K562 (cell line): ENCODE measurements at regions not wholly inside any gene's neighbourhood (a gene's known extent, or its start where the extent isn't known, plus 50 kb on each side); places are given as distances from the start of the nearest gene placed in this dataset.

Source experiments
- ATAC-seq: fragments of 200-7000 bp; cut with Tn5 transposase; 3 replicates; pipeline ENCODE4 v1.9.1; 2020; ENCODE audit warnings: moderate library complexity
- BruUV-seq: library from RNA; stranded (reverse); fragments of 400-500 nt; replicated peaks from 2 replicates; lab custom pipeline; 2021; lab: Mats Ljungman, UMichigan
- CTCF ChIA-PET: fragments of 300-600 bp; formaldehyde crosslinking; extraction: SDS; loops from one replicate; lab custom pipeline; 2021; ENCODE audit warnings: low intra/inter-chr PET ratio; lab: Yijun Ruan, JAX
- POLR2A ChIA-PET: fragments of 300-600, 350-650 bp; sonication (Branson Sonifier 250); formaldehyde crosslinking; extraction: SDS; loops from one replicate; lab custom pipeline; 2021; ENCODE audit warnings: antibody characterized with exemption, inconsistent platforms; lab: Yijun Ruan, JAX
- DNase-seq, 4 experiments: peaks; one replicate each; pipeline versions ENCODE4 v3.0.0 to v3.0.0-alpha.2; 2011 to 2018; ENCODE audit warnings: low spot score in 3 of 4, mixed read lengths in 3 of 4; ENCODE audit errors: extremely low read depth in 1 of 4
- FAIRE-seq: peaks from 2 replicates; lab custom pipeline; 2011; peaks lifted over from hg19 to GRCh38; lab: Jason Lieb, UNC
- H2AFZ ChIP-seq: 2 replicates; pipeline ENCODE4 v1.6.0; 2011; ENCODE audit warnings: low read depth, low read length, control low read depth, inconsistent platforms
- H3K27ac ChIP-seq: fragments of 200-600 bp; 3 replicates; pipeline ENCODE4 v1.8.0; 2011; ENCODE audit warnings: low read depth, mild to moderate bottlenecking, control low read depth, inconsistent platforms, low read length, moderate library complexity, mixed read lengths; ENCODE audit errors: extremely low read depth
- H3K27me3 ChIP-seq, 2 experiments: fragments of 300-600 bp in 1 of 2; 2 replicates in 1 of 2; 3 replicates in 1 of 2; pipeline versions ENCODE4 v1.6.0 to v1.8.0; 2011; ENCODE audit warnings: inconsistent platforms in 2 of 2, low read length in 2 of 2, mild to moderate bottlenecking in 1 of 2, mixed read lengths in 1 of 2, moderate library complexity in 1 of 2; ENCODE audit not compliant: control insufficient read depth in 2 of 2, insufficient read depth in 2 of 2
- H3K36me3 ChIP-seq: fragments of 300-600 bp; 3 replicates; pipeline ENCODE4 v1.8.0; 2011; ENCODE audit warnings: mild to moderate bottlenecking, low read length, inconsistent platforms; ENCODE audit not compliant: control insufficient read depth, insufficient read depth
- H3K4me1 ChIP-seq, 2 experiments: fragments of 200-600 bp in 1 of 2; replicated peaks in 1 of 2; 2 replicates in 1 of 2; 3 replicates in 1 of 2; pipeline versions ENCODE4 v1.5.1 to v1.8.0; 2011; ENCODE audit warnings: inconsistent platforms in 2 of 2, low read length in 2 of 2, mild to moderate bottlenecking in 1 of 2, mixed read lengths in 1 of 2, moderate library complexity in 1 of 2; ENCODE audit not compliant: control insufficient read depth in 2 of 2, insufficient read depth in 2 of 2
- H3K4me2 ChIP-seq: 2 replicates; pipeline ENCODE4 v1.6.1; 2011; ENCODE audit warnings: low read length, control low read depth, inconsistent platforms, mixed read lengths; ENCODE audit not compliant: insufficient read depth
- H3K4me3 ChIP-seq: fragments of 200-600 bp; sonication (generic), shearing (Covaris generic); 2 replicates; pipeline ENCODE4 v1.5.1; 2016; ENCODE audit warnings: control low read depth, inconsistent platforms
- H3K79me2 ChIP-seq: fragments of 200-600 bp; 3 replicates; pipeline ENCODE4 v1.8.0; 2011; ENCODE audit warnings: low read length, inconsistent platforms; ENCODE audit not compliant: control insufficient read depth, insufficient read depth
- H3K9ac ChIP-seq, 2 experiments: 2 replicates each; pipeline versions ENCODE4 v1.6.0 to v1.6.1; 2011; ENCODE audit warnings: low read depth in 2 of 2, low read length in 2 of 2, control low read depth in 1 of 2, inconsistent platforms in 1 of 2, mild to moderate bottlenecking in 1 of 2, mixed read lengths in 1 of 2; ENCODE audit not compliant: insufficient read depth in 1 of 2
- H3K9me1 ChIP-seq: one replicate; pipeline ENCODE4 v1.6.0; 2011; ENCODE audit warnings: inconsistent platforms, mild to moderate bottlenecking, low read length, moderate library complexity; ENCODE audit not compliant: control insufficient read depth, insufficient read depth
- H3K9me3 ChIP-seq: replicated peaks from 2 replicates; pipeline ENCODE4 v1.5.1; 2011; ENCODE audit warnings: low read depth, low read length, inconsistent platforms; ENCODE audit not compliant: control insufficient read depth, insufficient read depth
- H4K20me1 ChIP-seq: replicated peaks from 2 replicates; pipeline ENCODE4 v1.6.1; 2011; ENCODE audit warnings: low read length, inconsistent platforms, mixed read lengths; ENCODE audit not compliant: control insufficient read depth, insufficient read depth
- CBX2 ChIP-seq: fragments of 200-600 bp; sonication (generic); IDR thresholded peaks from one replicate; pipeline ENCODE4 v1.6.1; 2012; ENCODE audit warnings: mild to moderate bottlenecking, low read length, inconsistent platforms; ENCODE audit not compliant: insufficient read depth, poor library complexity, severe bottlenecking
- DDX20 ChIP-seq: fragments of 450-650 bp; IDR thresholded peaks from 2 replicates; pipeline ENCODE4 v1.6.1; 2016; ENCODE audit warnings: missing genetic modification characterization, low read depth, mild to moderate bottlenecking, missing compliant biosample characterization, moderate library complexity
- DIDO1 ChIP-seq: fragments of 450-650 bp; IDR thresholded peaks from 2 replicates; pipeline ENCODE4 v1.6.1; 2016; ENCODE audit warnings: low read depth, missing biosample characterization, missing genetic modification characterization
- ILF3 ChIP-seq: fragments of 450-650 bp; IDR thresholded peaks from 2 replicates; pipeline ENCODE4 v1.6.1; 2018; ENCODE audit warnings: antibody characterized with exemption, mild to moderate bottlenecking, moderate library complexity, borderline replicate concordance
- MECOM ChIP-seq: fragments of 250-450 bp; sonication (Bioruptor Pico); IDR thresholded peaks from 2 replicates; pipeline ENCODE4 v1.8.0; 2022; ENCODE audit warnings: inconsistent platforms
- SIRT6 ChIP-seq: IDR thresholded peaks from one replicate; pipeline ENCODE4 v1.6.1; 2012; ENCODE audit warnings: low read depth, mild to moderate bottlenecking, control low read depth, inconsistent platforms, low read length, moderate library complexity
- SNRNP70 ChIP-seq: fragments of 200-400 bp; formaldehyde crosslinking; optimal IDR thresholded peaks from 2 replicates; pipeline ENCODE3; 2017; ENCODE audit warnings: low read depth, low read length
- U2AF1 ChIP-seq: fragments of 200-400 bp; formaldehyde crosslinking; optimal IDR thresholded peaks from 2 replicates; pipeline ENCODE3; 2017; ENCODE audit warnings: mild to moderate bottlenecking, low read depth, low read length, moderate library complexity
- ZC3H4 ChIP-seq: sonication (generic); formaldehyde crosslinking; IDR thresholded peaks from 2 replicates; pipeline ENCODE4 v1.9.0; 2021; ENCODE audit warnings: missing genetic modification reagents, borderline replicate concordance
- ZNF408 ChIP-seq: fragments of 250-450 bp; sonication (Bioruptor Pico); IDR thresholded peaks from 2 replicates; pipeline ENCODE4 v1.4.0; 2020; ENCODE audit warnings: low read depth, mild to moderate bottlenecking, moderate library complexity
- WGBS: fragments of 100-300 bp; shearing (Covaris generic); methylation state at CpG from one replicate; pipeline ENCODE4 v1.1.6; 2016; ENCODE audit warnings: low coverage, mixed read lengths; ENCODE audit not compliant: insufficient coverage; ENCODE audit errors: missing lambda C conversion rate; 5-methylcytosine and 5-hydroxymethylcytosine counted together
- in situ Hi-C: fragments of 300-500 bp; cut with MboI; formaldehyde crosslinking; loops from 4 replicates; pipeline ENCODE4 v1.15.0; 2018; ENCODE audit warnings: inconsistent platforms, mixed read lengths
- intact Hi-C: fragments of 100-400 bp; cut with micrococcal nuclease; formaldehyde crosslinking; loops from 2 replicates; pipeline ENCODE4 v1.14.2; 2022
- TF ChIP-seq, protein P1 (sequence below): fragments of 250-450 bp; sonication (Bioruptor Pico); IDR thresholded peaks from 2 replicates; pipeline ENCODE4 v1.5.0; 2020; ENCODE audit warnings: mild to moderate bottlenecking, borderline replicate concordance
- TF ChIP-seq, protein P2 (sequence below): IDR thresholded peaks from 2 replicates; pipeline ENCODE4 v1.6.1; 2012; ENCODE audit warnings: low read depth, low read length, improper control_type of control experiment, borderline replicate concordance
- TF ChIP-seq, protein P3 (sequence below): sonication (generic); formaldehyde crosslinking; IDR thresholded peaks from 2 replicates; pipeline ENCODE4 v1.8.0; 2022; ENCODE audit warnings: missing genetic modification reagents, mild to moderate bottlenecking, moderate library complexity, borderline replicate concordance

DNA sequence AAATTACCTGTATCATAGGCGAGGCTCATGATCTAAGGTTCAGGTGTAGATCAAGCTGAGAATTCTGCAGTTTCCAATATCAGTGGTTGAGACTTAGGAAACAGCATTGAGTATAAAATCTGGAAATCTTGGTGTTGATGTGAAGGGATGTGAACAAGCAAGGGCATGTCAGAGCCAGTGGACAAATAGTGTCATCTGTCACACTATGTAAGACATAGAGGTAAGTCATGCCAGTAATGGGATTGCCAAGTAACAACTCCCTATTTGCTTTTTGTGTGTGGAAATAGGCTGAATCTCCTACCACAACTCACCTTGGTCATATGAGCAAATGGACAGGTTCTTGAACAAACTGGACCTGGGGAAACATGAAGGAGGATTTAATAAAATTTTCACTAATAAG lies 334.5 kb upstream of the EMCN start:
- POLR2A ChIA-PET, result no interaction called here
- intact Hi-C loops (no loop called here), in situ Hi-C loops (no loop called here)
- Histone ChIP-seq H3K9me3 (no peaks in the 10 kb centered on the region), H3K4me2 (no peak overlapping the region), H3K4me3 (no peak overlapping the region), H3K9me1 (no peaks in the 10 kb centered on the region), H3K36me3 (no peaks in the 10 kb centered on the region), H3K4me1 (no peaks in the 10 kb centered on the region), H3K27me3 (no peaks in the 10 kb centered on the region), H2AFZ (no peak overlapping the region), H3K79me2 (no peaks in the 10 kb centered on the region)
- WGBS, result 0% methylated on average over 1 of the region's 1 CpG
- no peak for FAIRE-seq
- ATAC-seq, result no peak
- TF ChIP-seq, protein P1, sequence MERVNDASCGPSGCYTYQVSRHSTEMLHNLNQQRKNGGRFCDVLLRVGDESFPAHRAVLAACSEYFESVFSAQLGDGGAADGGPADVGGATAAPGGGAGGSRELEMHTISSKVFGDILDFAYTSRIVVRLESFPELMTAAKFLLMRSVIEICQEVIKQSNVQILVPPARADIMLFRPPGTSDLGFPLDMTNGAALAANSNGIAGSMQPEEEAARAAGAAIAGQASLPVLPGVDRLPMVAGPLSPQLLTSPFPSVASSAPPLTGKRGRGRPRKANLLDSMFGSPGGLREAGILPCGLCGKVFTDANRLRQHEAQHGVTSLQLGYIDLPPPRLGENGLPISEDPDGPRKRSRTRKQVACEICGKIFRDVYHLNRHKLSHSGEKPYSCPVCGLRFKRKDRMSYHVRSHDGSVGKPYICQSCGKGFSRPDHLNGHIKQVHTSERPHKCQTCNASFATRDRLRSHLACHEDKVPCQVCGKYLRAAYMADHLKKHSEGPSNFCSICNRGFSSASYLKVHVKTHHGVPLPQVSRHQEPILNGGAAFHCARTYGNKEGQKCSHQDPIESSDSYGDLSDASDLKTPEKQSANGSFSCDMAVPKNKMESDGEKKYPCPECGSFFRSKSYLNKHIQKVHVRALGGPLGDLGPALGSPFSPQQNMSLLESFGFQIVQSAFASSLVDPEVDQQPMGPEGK (CRISPR knock-in tag), result no peak
- TF ChIP-seq ZC3H4 (CRISPR knock-in tag) (no peak), ILF3 (no peak), DDX20 (tag) (no peak), SIRT6 (no peak), U2AF1 (no peak), SNRNP70 (no peak), DIDO1 (no peak), MECOM (CRISPR knock-in tag) (no peak), ZNF408 (no peak), CBX2 (no peak)
- TF ChIP-seq, protein P2, sequence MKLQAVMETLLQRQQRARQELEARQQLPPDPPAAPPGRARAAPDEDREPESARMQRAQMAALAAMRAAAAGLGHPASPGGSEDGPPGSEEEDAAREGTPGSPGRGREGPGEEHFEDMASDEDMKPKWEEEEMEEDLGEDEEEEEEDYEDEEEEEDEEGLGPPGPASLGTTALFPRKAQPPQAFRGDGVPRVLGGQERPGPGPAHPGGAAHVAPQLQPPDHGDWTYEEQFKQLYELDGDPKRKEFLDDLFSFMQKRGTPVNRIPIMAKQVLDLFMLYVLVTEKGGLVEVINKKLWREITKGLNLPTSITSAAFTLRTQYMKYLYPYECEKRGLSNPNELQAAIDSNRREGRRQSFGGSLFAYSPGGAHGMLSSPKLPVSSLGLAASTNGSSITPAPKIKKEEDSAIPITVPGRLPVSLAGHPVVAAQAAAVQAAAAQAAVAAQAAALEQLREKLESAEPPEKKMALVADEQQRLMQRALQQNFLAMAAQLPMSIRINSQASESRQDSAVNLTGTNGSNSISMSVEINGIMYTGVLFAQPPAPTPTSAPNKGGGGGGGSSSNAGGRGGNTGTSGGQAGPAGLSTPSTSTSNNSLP, result no peak
- TF ChIP-seq, protein P3, sequence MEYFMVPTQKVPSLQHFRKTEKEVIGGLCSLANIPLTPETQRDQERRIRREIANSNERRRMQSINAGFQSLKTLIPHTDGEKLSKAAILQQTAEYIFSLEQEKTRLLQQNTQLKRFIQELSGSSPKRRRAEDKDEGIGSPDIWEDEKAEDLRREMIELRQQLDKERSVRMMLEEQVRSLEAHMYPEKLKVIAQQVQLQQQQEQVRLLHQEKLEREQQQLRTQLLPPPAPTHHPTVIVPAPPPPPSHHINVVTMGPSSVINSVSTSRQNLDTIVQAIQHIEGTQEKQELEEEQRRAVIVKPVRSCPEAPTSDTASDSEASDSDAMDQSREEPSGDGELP, result no peak
- TF ChIP-seq, all 486 proteins: peak for 0
- BruUV-seq, result no TSS peak
- Histone ChIP-seq H3K9ac (no peak overlapping the region), H3K27ac (no peak overlapping the region), H4K20me1 (no peaks in the 10 kb centered on the region)
- DNase-seq, result no peak
- CTCF ChIA-PET, result no interaction called here
